HCT116 (cell line): ENCODE measurements at regions not wholly inside any gene's neighbourhood (a gene's known extent, or its start where the extent isn't known, plus 50 kb on each side); places are given as distances from the start of the nearest gene placed in this dataset.

ENCODE experiments used
- ATAC-seq: fragments of 200-7000 bp; cut with Tn5 transposase; 2 replicates; pipeline ENCODE4 v1.9.1; 2020; ENCODE audit warnings: mild to moderate bottlenecking, moderate library complexity
- BruUV-seq: library from RNA; stranded (reverse); fragments of 400-500 nt; replicated peaks from 2 replicates; lab custom pipeline; 2021; lab: Mats Ljungman, UMichigan
- CTCF ChIA-PET: fragments of 300-600 bp; sonication (Branson Sonifier 250); formaldehyde crosslinking; loops from one replicate; lab custom pipeline; 2021; ENCODE audit warnings: antibody characterized with exemption; lab: Charles Lee
- POLR2A ChIA-PET: fragments of 300-600, 350-600 bp; sonication (Branson Sonifier 250); formaldehyde crosslinking; loops from one replicate; lab custom pipeline; 2021; ENCODE audit warnings: antibody characterized with exemption; lab: Charles Lee
- RAD21 ChIA-PET, 2 experiments: fragments of 300-600 bp; sonication (Branson Sonifier 250); formaldehyde crosslinking; loops; one replicate each; lab custom pipeline; 2023; ENCODE audit warnings: low total read pairs in 2 of 2; ENCODE audit not compliant: uncharacterized antibody in 2 of 2, unreplicated experiment in 2 of 2, low non-redundant PET in 1 of 2; lab: Charles Lee
- DNase-seq: peaks from one replicate; pipeline ENCODE4 v3.0.0-alpha.2; 2010; ENCODE audit warnings: low read depth, low spot score
- H2AFZ ChIP-seq: fragments of 200-600 bp; shearing (Covaris generic), sonication (generic); 2 replicates; pipeline ENCODE4 v1.6.1; 2017; ENCODE audit warnings: low read depth, mixed run types, mixed read lengths, antibody characterized with exemption, low read length; ENCODE audit not compliant: poor library complexity, severe bottlenecking
- H3K27ac ChIP-seq: 2 replicates; pipeline ENCODE4 v1.5.1; 2012; ENCODE audit warnings: low read depth, low read length
- H3K27me3 ChIP-seq: fragments of 200-600 bp; sonication (generic); 2 replicates; pipeline ENCODE4 v1.6.1; 2016; ENCODE audit warnings: mixed run types, low read length, mixed read lengths; ENCODE audit not compliant: insufficient read depth
- H3K36me3 ChIP-seq, 2 experiments: fragments of 200-500 bp in 1 of 2; fragments of 200-600 bp in 1 of 2; sonication (Bioruptor generic) in 1 of 2; sonication (generic) in 1 of 2; 2 replicates each; pipeline versions ENCODE4 v1.5.1 to v1.6.1; 2014 to 2016; ENCODE audit warnings: low read length in 2 of 2, inconsistent platforms in 1 of 2, mixed read lengths in 1 of 2, mixed run types in 1 of 2; ENCODE audit not compliant: insufficient read depth in 2 of 2, control insufficient read depth in 1 of 2
- H3K4me1 ChIP-seq, 2 experiments: fragments of 200-600 bp in 1 of 2; sonication (generic) in 1 of 2; 2 replicates each; pipeline versions ENCODE4 v1.5.1 to v1.6.1; 2012 to 2017; ENCODE audit warnings: low read length in 2 of 2, inconsistent platforms in 1 of 2, mild to moderate bottlenecking in 1 of 2, mixed read lengths in 1 of 2, mixed run types in 1 of 2, moderate library complexity in 1 of 2; ENCODE audit not compliant: insufficient read depth in 2 of 2, control insufficient read depth in 1 of 2
- H3K4me2 ChIP-seq: fragments of 200-600 bp; sonication (generic); 2 replicates; pipeline ENCODE4 v1.6.1; 2017; ENCODE audit warnings: mixed run types, low read length, mixed read lengths
- H3K4me3 ChIP-seq, 2 experiments: fragments of 200-600 bp in 1 of 2; sonication (generic) in 1 of 2; replicated peaks in 1 of 2; 2 replicates each; pipeline ENCODE4 v1.5.1; 2011 to 2016; ENCODE audit warnings: low read length in 2 of 2, control low read depth in 1 of 2, low read depth in 1 of 2, mild to moderate bottlenecking in 1 of 2, mixed read lengths in 1 of 2, mixed run types in 1 of 2
- H3K79me2 ChIP-seq: fragments of 200-600 bp; sonication (generic); 2 replicates; pipeline ENCODE4 v1.6.1; 2017; ENCODE audit warnings: mild to moderate bottlenecking, mixed run types, low read length, moderate library complexity, mixed read lengths; ENCODE audit not compliant: insufficient read depth
- H3K9ac ChIP-seq: fragments of 200-600 bp; sonication (generic); 2 replicates; pipeline ENCODE4 v1.6.1; 2016; ENCODE audit warnings: low read length, mixed read lengths
- H3K9me2 ChIP-seq: fragments of 200-600 bp; sonication (generic), shearing (Covaris generic); 2 replicates; pipeline ENCODE4 v1.6.1; 2017; ENCODE audit warnings: mixed run types, mild to moderate bottlenecking, moderate library complexity; ENCODE audit not compliant: insufficient read depth
- H3K9me3 ChIP-seq, 2 experiments: fragments of 200-500 bp in 1 of 2; fragments of 200-600 bp in 1 of 2; sonication (Bioruptor generic) in 1 of 2; sonication (generic) in 1 of 2; 2 replicates each; pipeline ENCODE4 v1.6.1; 2014 to 2017; ENCODE audit warnings: low read length in 2 of 2, mixed read lengths in 2 of 2, inconsistent platforms in 1 of 2, low read depth in 1 of 2, mild to moderate bottlenecking in 1 of 2, mixed run types in 1 of 2, moderate library complexity in 1 of 2; ENCODE audit not compliant: control insufficient read depth in 1 of 2, insufficient read depth in 1 of 2
- H4K20me1 ChIP-seq: fragments of 200-600 bp; sonication (generic), shearing (Covaris generic); 2 replicates; pipeline ENCODE4 v1.6.1; 2017; ENCODE audit warnings: mixed run types, mild to moderate bottlenecking, moderate library complexity; ENCODE audit not compliant: insufficient read depth
- CEBPB ChIP-seq: IDR thresholded peaks from 2 replicates; pipeline ENCODE4 v1.6.1; 2012; ENCODE audit warnings: low read depth
- EGR1 ChIP-seq: IDR thresholded peaks from 2 replicates; pipeline ENCODE4 v1.6.1; 2012; ENCODE audit warnings: low read depth
- EZH2 ChIP-seq: fragments of 200-600 bp; sonication (generic); IDR thresholded peaks from 2 replicates; pipeline ENCODE4 v1.6.1; 2017; ENCODE audit warnings: antibody characterized with exemption, mixed run types
- EZH2phosphoT487 ChIP-seq: fragments of 200-600 bp; IDR thresholded peaks from 2 replicates; pipeline ENCODE4 v1.6.1; 2018; ENCODE audit warnings: antibody characterized with exemption, borderline replicate concordance
- FOSL1 ChIP-seq: IDR thresholded peaks from 2 replicates; pipeline ENCODE4 v1.6.1; 2012; ENCODE audit warnings: low read depth
- JUND ChIP-seq: IDR thresholded peaks from 2 replicates; pipeline ENCODE4 v1.6.1; 2012
- SIN3A ChIP-seq: IDR thresholded peaks from 2 replicates; pipeline ENCODE4 v1.6.1; 2012; ENCODE audit warnings: low read depth
- SP1 ChIP-seq: IDR thresholded peaks from 2 replicates; pipeline ENCODE4 v1.6.1; 2012; ENCODE audit warnings: low read depth
- SRF ChIP-seq: IDR thresholded peaks from 2 replicates; pipeline ENCODE4 v1.6.1; 2012; ENCODE audit warnings: low read depth
- TCF7L2 ChIP-seq: IDR thresholded peaks from 2 replicates; pipeline ENCODE4 v1.7.0; 2011; ENCODE audit warnings: borderline replicate concordance, inconsistent platforms; ENCODE audit not compliant: insufficient read depth, insufficient read length; ENCODE audit errors: extremely low read depth
- YY1 ChIP-seq: IDR thresholded peaks from 2 replicates; pipeline ENCODE4 v1.6.1; 2011; ENCODE audit warnings: low read length, low read depth, moderate library complexity, mild to moderate bottlenecking; ENCODE audit not compliant: insufficient replicate concordance; ENCODE audit errors: extremely low read depth
- ZFX ChIP-seq: fragments of 450-650 bp; IDR thresholded peaks from 2 replicates; pipeline ENCODE4 v1.6.1; 2017
- intact Hi-C: fragments of 100-400 bp; cut with micrococcal nuclease; formaldehyde crosslinking; loops from 2 replicates; pipeline ENCODE4 v1.10.0; 2022
- TF ChIP-seq, protein P1 (sequence below), 3 experiments: fragments of 200-600 bp in 1 of 3; sonication (generic) in 1 of 3; IDR thresholded peaks in 2 of 3; conservative IDR thresholded peaks in 1 of 3; 2 replicates each; pipeline ENCODE4 v1.5.1; 2012 to 2017; ENCODE audit warnings: low read depth in 2 of 3, low read length in 2 of 3, antibody characterized with exemption in 1 of 3, borderline replicate concordance in 1 of 3, control low read depth in 1 of 3, mild to moderate bottlenecking in 1 of 3, mixed read lengths in 1 of 3, mixed run types in 1 of 3, moderate library complexity in 1 of 3; ENCODE audit not compliant: insufficient read depth in 1 of 3
- TF ChIP-seq, protein P2 (sequence below): IDR thresholded peaks from 2 replicates; pipeline ENCODE4 v1.6.1; 2012; ENCODE audit warnings: low read depth
- TF ChIP-seq, protein P3 (sequence below): IDR thresholded peaks from 2 replicates; pipeline ENCODE4 v1.6.1; 2011; ENCODE audit warnings: mild to moderate bottlenecking, low read length, moderate library complexity; ENCODE audit not compliant: insufficient replicate concordance; ENCODE audit errors: extremely low read depth
- TF ChIP-seq, protein P4 (sequence below): IDR thresholded peaks from 2 replicates; pipeline ENCODE4 v1.6.1; 2012

DNA sequence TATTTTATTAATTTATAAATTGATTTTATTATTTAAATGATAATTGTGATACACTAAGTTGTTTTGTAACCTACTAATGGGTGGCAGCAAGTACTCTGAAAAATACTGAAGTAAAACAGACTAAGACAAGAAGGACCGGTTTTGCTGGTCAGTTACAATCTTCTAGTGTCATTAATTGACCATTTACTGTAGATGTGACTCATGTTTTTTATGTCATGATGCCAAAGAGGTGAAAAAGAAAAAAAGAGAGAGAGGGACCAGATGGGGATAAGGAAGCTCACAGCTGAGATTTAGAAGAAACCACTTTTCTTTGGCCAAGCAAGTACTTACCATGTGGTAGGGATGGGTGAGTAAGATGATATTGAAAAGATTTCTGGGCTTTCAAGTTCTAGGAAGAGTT, 955.8 kb upstream of the LRRTM1 start (continued):
- TF ChIP-seq FOSL1 = peak; percentile 75
- no peak for TF ChIP-seq EZH2

DNA sequence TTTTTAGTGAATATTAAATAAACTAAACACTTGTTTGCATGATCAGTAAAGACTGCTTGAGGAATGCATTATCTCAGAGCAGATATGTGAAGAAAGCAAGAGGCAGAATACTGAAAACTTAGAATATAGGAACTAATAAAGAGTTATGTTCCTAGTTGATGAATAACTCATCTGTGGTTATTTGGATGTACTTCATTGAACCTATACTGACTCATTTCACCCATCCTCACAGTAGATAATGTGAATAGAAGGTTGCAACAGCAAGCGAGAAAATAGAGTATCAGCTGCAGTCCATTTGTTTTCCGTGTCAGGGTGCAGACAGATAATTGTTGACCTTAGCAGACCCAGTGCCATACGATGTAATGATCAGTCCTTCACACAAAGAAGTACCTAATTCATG, 945.7 kb upstream of the LRRTM1 start:
- no peaks in the 10 kb centered on the region for H4K20me1 ChIP-seq
- BruUV-seq = no TSS peak
- no peak overlapping the region for H3K4me3 ChIP-seq
- no peak overlapping the region for H3K9ac ChIP-seq
- TF ChIP-seq, protein P1, sequence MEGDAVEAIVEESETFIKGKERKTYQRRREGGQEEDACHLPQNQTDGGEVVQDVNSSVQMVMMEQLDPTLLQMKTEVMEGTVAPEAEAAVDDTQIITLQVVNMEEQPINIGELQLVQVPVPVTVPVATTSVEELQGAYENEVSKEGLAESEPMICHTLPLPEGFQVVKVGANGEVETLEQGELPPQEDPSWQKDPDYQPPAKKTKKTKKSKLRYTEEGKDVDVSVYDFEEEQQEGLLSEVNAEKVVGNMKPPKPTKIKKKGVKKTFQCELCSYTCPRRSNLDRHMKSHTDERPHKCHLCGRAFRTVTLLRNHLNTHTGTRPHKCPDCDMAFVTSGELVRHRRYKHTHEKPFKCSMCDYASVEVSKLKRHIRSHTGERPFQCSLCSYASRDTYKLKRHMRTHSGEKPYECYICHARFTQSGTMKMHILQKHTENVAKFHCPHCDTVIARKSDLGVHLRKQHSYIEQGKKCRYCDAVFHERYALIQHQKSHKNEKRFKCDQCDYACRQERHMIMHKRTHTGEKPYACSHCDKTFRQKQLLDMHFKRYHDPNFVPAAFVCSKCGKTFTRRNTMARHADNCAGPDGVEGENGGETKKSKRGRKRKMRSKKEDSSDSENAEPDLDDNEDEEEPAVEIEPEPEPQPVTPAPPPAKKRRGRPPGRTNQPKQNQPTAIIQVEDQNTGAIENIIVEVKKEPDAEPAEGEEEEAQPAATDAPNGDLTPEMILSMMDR (IDR thresholded peaks at IDR 0.05 in 2 of 3, conservative IDR thresholded peaks at IDR 0.05 in 1 of 3; ENCODE audit: borderline replicate concordance in 1 of 3, insufficient read depth in 1 of 3, low read depth in 2 of 3, low read length in 2 of 3) = no peak
- TF ChIP-seq, protein P2, sequence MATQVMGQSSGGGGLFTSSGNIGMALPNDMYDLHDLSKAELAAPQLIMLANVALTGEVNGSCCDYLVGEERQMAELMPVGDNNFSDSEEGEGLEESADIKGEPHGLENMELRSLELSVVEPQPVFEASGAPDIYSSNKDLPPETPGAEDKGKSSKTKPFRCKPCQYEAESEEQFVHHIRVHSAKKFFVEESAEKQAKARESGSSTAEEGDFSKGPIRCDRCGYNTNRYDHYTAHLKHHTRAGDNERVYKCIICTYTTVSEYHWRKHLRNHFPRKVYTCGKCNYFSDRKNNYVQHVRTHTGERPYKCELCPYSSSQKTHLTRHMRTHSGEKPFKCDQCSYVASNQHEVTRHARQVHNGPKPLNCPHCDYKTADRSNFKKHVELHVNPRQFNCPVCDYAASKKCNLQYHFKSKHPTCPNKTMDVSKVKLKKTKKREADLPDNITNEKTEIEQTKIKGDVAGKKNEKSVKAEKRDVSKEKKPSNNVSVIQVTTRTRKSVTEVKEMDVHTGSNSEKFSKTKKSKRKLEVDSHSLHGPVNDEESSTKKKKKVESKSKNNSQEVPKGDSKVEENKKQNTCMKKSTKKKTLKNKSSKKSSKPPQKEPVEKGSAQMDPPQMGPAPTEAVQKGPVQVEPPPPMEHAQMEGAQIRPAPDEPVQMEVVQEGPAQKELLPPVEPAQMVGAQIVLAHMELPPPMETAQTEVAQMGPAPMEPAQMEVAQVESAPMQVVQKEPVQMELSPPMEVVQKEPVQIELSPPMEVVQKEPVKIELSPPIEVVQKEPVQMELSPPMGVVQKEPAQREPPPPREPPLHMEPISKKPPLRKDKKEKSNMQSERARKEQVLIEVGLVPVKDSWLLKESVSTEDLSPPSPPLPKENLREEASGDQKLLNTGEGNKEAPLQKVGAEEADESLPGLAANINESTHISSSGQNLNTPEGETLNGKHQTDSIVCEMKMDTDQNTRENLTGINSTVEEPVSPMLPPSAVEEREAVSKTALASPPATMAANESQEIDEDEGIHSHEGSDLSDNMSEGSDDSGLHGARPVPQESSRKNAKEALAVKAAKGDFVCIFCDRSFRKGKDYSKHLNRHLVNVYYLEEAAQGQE = no peak
- TF ChIP-seq, protein P3, sequence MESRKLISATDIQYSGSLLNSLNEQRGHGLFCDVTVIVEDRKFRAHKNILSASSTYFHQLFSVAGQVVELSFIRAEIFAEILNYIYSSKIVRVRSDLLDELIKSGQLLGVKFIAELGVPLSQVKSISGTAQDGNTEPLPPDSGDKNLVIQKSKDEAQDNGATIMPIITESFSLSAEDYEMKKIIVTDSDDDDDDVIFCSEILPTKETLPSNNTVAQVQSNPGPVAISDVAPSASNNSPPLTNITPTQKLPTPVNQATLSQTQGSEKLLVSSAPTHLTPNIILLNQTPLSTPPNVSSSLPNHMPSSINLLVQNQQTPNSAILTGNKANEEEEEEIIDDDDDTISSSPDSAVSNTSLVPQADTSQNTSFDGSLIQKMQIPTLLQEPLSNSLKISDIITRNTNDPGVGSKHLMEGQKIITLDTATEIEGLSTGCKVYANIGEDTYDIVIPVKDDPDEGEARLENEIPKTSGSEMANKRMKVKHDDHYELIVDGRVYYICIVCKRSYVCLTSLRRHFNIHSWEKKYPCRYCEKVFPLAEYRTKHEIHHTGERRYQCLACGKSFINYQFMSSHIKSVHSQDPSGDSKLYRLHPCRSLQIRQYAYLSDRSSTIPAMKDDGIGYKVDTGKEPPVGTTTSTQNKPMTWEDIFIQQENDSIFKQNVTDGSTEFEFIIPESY = no peak
- TF ChIP-seq, protein P4, sequence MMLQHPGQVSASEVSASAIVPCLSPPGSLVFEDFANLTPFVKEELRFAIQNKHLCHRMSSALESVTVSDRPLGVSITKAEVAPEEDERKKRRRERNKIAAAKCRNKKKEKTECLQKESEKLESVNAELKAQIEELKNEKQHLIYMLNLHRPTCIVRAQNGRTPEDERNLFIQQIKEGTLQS = no peak
- TF ChIP-seq FOSL1 (no peak), TCF7L2 (no peak), ZFX (no peak), SP1 (no peak), YY1 (no peak), SRF (no peak), SIN3A (no peak), CEBPB (no peak), EGR1 (no peak), JUND (no peak), EZH2phosphoT487 (no peak)
- no peaks in the 10 kb centered on the region for H3K9me3 ChIP-seq
- H3K27me3 ChIP-seq = no peaks in the 10 kb centered on the region
- ChIA-PET POLR2A (no interaction called here), CTCF (no interaction called here), RAD21 (no interaction called here)
- no peak for DNase-seq
- H3K27ac ChIP-seq = no peak overlapping the region
- ATAC-seq = no peak
- no peak overlapping the region for H3K4me2 ChIP-seq
- no peak overlapping the region for H2AFZ ChIP-seq
- intact Hi-C loops = no loop called here
- H3K9me2 ChIP-seq = no peaks in the 10 kb centered on the region
- H3K79me2 ChIP-seq = no peaks in the 10 kb centered on the region
- H3K36me3 ChIP-seq = no peaks in the 10 kb centered on the region
- H3K4me1 ChIP-seq = no peaks in the 10 kb centered on the region
